GM18502 (cell line): ENCODE measurements at regions not wholly inside any gene's neighbourhood (a gene's known extent, or its start where the extent isn't known, plus 50 kb on each side); places are given as distances from the start of the nearest gene placed in this dataset.
A peak's percentile ranks its signal among the peaks of the same experiment; 100 is the strongest.
"Not testable (repeated sequence)": the region's sequence is repeated elsewhere in the genome, so short reads cannot be mapped to it uniquely, and the experiment has no call there.

ENCODE experiments used
- ATAC-seq: cut with Tn5 transposase; IDR thresholded peaks from one replicate; pipeline ENCODE4 v1.9.1; 2021; ENCODE audit warnings: mild to moderate bottlenecking; ENCODE audit not compliant: unreplicated experiment, poor library complexity

DNA sequence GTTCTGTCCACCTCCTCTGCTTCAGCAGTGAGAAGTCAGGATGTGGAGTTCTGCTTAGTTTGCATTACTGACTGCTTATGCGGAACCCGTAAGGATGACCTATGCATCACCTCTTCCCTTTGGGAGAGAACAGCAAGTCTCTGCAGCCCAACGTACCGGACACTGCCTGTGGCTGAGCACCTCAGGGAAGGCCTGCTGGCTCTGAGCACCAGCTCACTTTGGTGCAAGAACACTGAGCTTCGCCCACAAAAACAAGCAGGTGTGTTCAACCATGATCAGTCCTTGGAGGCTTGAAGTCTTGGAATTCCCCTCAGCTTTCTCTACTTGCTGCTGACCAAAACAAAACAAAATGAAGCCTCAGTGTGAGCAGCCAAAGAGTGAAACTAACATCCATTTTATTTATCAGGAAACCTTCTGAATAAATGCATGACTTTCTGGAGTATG is 52.7 kb upstream of the NCK2 start:
- peak; percentile 74 for ATAC-seq

GRCh38 chr2:105690566-105690965 is 54.1 kb upstream of the NCK2 start:
- no peak for ATAC-seq

DNA sequence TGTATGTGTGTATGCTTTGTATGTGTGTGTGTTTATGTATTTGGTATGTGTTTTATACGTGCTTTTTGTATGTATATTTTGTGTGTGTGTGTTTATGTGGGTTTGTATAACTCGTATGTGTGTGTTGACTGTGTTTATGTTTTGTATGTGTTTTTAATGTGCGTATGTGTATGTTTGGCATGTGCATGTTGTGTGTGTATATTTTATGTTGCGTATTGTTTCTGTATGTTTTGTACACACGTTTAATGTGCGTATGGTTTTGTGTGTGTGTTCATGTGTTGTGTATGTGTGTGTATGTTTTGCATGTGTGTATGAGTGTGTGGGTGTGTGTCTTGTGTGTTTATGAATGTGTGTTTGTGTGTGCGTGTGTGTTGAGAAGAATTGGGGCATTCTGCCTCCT is 55.2 kb upstream of the NCK2 start:
- no peak for ATAC-seq

DNA sequence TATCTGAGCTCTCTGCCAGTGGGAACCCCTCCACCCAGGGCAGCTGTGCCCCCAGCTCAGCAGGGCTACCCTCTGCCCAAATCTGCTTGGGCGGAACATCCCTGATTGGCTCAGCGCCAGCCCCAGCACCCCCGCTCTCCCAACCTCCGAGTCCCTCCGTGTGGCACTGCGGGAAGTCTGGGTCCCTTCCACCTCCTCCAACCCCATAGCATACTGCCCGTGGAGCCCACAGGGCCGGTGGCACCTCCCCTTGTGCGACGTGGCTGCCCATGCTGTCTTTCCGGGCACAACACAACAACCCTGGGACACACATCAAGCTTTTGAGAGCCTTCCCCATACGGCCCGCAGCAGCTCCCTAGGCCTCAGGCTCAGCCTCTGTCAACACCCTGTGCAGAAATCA is 55.8 kb upstream of the NCK2 start:
- no peak for ATAC-seq

DNA sequence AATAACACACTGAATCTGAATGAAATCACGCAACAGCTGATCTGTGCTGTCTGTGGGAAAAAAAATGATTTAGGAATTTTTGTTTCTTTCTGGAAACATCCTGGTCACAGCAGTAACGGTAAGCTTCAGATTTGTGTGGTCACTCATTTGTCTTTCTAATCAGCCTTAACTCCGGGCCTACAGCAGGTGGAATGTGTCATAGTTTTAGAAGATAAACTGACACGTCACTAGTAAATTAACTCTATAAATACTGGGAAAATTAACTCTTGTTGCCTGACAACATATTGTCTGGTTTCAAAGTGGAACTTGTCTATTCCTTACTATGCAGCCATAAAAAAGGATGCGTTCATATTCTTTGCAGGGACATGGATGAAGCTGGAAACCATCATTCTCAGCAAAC is 58.1 kb upstream of the NCK2 start:
- no peak for ATAC-seq

- no peak for ATAC-seq
Measured at GRCh38 chr2:105683011-105683492, 61.7 kb upstream of the NCK2 start.

- ATAC-seq = no peak
Measured at GRCh38 chr2:105682401-105682800, 62.3 kb upstream of the NCK2 start.

GRCh38 chr2:105681927-105682326 is 62.8 kb upstream of the NCK2 start:
- ATAC-seq = no peak

- ATAC-seq = no peak
Measured at GRCh38 chr2:105680357-105680756, 64.4 kb upstream of the NCK2 start.

DNA sequence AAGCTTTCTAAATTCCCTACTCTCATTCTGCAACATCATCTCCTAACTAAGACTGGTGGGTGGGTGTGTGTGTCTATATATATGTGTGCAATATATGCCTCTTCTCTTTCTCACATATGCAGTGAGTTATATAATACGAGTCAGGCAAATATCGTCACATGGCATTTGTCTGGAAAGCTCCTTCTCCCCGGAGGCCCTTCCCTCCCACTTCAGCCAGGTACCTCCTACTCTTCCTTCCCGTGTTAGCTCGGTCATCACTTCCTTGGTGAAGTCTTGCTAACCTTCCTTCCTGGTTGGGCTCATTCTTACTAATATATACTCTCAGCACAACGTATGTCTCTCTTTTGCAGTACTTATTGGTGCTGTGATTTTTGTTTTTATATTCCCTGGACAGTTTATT is 66.4 kb upstream of the NCK2 start:
- ATAC-seq = no peak

DNA sequence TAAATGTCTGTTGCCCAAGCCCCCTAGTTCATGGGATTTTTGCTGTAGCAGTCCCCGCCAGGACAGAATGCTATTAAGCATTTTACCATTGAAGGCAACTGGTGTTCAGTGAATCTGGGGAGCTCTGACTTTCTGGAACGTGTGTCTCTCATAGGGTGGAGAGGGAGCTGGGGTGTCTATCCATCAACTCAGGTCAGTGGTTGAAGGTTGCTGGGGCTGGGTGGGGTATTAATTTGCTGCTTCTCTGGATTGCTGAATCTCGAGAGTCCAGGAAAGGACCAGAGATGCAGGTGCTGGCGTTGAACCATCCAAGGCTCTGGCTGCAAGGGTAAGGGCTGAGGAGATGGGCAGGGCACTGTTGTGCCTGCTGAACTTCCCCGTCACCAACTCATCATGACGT is 66.8 kb upstream of the NCK2 start:
- ATAC-seq = no peak

DNA sequence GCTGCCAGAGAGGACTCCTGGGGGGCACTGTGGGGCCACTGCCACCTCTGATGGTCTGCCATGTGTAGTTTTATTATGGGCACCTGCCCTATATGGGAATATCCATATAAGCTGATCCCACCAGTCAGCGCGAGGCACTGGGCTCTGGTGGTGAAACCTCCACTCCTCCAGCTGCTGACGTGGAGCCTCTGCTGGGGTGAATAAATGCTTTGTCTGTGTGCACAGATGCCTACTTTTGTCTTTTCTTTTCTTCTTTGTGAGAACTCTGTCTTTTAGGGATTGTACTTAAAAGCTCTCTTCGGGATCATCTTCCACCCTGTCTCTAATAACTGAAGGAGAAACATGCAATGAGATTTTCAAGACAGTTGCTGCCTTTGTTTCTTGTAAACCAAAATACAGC is 68.9 kb upstream of the NCK2 start:
- ATAC-seq = no peak

DNA sequence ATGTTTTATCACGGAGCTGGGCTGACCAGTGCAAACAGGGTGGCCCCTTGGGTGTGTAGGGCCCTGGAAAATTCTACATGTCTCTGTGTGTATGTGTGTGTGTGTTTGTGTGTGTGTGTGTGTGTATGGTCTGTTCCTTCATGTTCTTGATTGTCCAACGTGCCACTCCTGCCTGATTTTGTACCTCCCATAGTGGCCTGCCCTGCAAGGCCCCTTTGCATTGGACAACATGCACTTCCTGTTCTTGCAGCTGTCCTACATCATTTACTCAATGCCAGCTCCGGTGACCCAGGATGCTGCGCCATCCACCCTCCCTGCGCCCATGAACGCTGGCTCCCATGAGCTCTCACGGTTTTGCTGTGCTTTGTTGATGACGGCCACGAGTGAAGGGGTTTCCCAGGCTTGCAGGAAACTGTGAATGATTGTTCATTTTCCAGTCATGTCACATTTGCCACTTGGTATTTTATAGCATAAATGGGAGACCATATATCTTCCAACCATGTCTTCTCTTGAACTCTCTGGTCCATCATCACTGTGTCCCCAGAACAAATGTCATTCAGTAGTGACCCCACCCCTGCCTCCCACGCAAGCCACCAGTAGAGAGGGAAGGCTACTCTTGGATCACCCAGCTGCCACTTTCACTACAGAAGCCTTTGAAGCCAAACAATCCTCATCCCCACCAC is 69.7 kb upstream of the NCK2 start:
- no peak for ATAC-seq

- no peak for ATAC-seq
Measured at GRCh38 chr2:105674401-105674800, 70.3 kb upstream of the NCK2 start.

GRCh38 chr2:105671156-105671555 is 73.6 kb upstream of the NCK2 start:
- no peak for ATAC-seq

- no peak for ATAC-seq
Measured at GRCh38 chr2:105669384-105669891, 75.3 kb upstream of the NCK2 start.

DNA sequence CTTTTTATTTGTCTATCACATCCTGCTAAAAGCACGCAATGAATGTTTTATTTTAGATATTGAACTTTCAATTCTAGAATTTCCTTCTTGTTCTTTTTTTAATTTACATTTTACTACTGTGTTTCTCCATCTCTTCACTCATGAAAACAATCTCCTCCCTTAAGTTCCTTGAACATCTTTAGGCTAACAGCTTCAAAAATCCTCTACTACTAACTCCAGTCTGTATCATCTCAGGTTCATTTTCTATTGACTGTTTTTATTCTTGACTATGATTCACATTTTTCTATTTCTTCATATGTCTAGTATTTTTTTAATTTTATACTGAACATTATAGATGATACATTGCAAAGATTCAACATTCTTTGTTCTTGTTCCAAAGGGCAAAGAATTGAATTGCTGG is 79.2 kb upstream of the NCK2 start:
- no peak for ATAC-seq

DNA sequence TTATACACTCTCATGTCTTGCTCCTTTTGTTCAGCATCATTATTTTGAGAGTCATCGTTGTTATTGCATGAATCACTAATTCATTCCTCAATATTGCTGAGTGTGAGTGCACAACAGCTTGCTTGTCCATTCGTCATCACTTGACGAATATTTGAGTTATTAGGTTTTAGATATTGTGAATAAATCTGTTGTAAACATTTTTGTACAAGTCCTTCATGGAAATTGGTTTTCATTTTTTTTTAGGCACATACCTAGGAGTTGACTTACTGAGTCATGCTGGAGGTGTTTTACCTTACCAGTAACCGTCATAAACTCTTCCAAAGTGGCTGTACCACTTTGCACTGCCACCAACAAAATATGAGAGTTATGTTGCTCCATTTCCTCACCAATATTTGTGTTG is 84.2 kb upstream of the NCK2 start:
- ATAC-seq = no peak

GRCh38 chr2:105655723-105656606 is 88.7 kb upstream of the NCK2 start:
- ATAC-seq = not testable (repeated sequence)

- ATAC-seq = no peak
Measured at GRCh38 chr2:105655244-105655643, 89.5 kb upstream of the NCK2 start.

DNA sequence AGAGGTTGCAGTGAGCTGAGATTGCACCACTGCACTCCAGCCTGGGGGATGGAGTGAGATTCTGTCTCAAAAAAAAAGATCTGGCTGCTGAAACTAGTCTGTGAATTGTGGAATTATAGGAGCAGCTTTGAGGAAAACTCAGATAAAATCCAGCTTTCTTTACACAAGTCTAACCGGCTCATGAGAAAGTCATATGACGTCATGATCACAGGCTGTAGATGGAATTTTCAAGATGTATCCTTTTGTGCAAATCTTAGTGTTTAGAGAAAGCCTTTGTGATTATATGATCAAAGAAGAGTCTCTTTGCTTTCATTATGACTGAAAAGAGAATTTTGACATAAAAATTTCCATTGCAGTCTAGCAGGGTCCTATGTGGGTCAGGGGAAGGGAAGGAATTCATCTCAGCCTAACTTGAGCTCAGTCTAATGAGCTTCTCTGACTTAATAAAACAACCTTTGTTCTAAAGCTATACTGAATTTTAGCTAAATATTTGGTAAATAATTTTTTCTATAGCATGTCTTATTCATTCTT is 90.2 kb upstream of the NCK2 start:
- ATAC-seq = no peak
